ENCODE measurements at regions not wholly inside any gene's neighbourhood (a gene's known extent, or its start where the extent isn't known, plus 50 kb on each side); places are given as distances from the start of the nearest gene placed in this dataset.

DNA sequence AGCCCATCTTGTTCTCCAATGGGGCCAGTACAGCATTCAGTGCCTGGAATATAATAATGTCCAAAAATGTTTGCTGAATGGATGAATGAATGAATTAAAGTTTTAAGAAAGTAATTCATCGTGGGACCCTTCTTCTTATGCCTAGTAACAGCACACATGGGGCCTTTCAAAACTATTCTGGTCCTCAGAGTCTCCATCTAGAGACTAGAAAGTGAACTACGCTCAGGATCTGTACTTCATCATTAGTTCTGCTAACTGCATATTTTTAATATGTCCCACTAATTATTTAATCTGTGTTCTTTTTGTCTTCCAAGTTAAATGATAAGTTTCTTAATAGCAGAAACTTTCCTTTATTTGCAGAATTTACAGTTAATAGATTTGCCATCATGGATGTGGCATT lies 172.5 kb downstream of the SMAD2 start:
- Mint-ChIP-seq H3K9me3 (peaks cover 0 to 13% (median 6%) of the 10 kb centered on the region in 6 donors), H3K36me3 (peaks cover 0 to 7% (median 3%) of the 10 kb centered on the region in 3 donors), H3K27me3 (ENCODE audit: low read depth in 3 of 3) (peaks cover 16 to 20% (median 17%) of the 10 kb centered on the region in 3 donors), H3K27ac (no peak overlapping the region), H3K4me3 (no peak overlapping the region), H3K4me1 (no peaks in the 10 kb centered on the region)
- no peak for DNase-seq

DNA sequence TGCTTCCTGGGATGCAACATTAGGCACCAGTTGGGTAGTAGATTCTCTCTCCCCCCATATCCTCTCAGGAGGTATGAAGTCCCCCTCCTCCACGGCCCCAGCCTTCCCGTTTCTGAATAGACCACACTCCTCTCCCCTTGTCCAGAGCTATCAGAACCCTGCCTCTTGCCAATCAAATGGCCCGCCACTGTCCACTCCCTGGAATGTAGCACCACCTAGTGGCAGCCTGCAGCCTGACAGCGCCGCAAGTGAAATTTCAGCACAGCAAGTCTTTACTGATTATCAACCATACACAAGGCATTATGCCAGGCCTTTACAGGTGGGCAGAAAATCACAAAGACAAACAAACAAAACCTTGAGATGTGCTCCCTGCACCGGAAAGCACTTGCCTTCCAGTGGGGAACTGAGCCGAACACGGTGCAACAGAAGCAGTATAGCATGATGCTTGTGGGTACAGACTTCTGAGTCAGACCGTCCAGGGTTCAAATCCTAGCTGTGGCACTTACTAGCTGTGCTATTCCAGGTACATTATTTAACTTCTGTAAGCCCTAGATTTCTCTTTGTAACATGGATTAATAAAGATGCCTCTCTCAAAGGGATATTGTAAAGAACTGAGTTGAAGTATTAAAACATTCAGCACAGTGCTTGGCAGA lies 174.0 kb downstream of the SMAD2 start:
- Mint-ChIP-seq H3K9me3 (peaks cover 0 to 13% (median 6%) of the 10 kb centered on the region in 6 donors), H3K4me1 (no peaks in the 10 kb centered on the region), H3K36me3 (peaks cover 0 to 7% (median 3%) of the 10 kb centered on the region in 3 donors), H3K27ac (no peak overlapping the region), H3K4me3 (no peak overlapping the region), H3K27me3 (ENCODE audit: low read depth in 3 of 3) (peaks cover 7 to 16% (median 15%) of the 10 kb centered on the region in 3 donors)
- peak; percentile 23 to 33 (median 31) for DNase-seq

DNA sequence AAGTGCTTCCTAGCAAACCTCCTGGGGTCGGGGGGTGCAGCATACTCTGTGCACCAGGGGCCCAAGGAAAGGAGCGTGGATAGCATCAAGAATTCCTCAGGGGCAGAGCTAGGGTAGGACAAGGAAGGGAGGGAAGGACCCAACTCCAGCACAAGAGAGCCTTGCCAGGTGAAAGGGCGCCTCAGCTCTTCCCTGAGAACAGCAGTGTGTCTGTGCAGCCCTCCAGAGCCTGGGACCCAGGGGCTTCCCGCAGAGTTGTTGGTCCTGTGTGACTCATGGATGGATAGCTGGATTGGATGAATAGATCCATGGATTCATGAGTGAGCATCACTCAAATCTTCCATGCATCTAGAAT lies 175.4 kb downstream of the SMAD2 start:
- H3K27me3 Mint-ChIP-seq (ENCODE audit: low read depth in 3 of 3) = peaks cover 7 to 14% (median 9%) of the 10 kb centered on the region in 3 donors

DNA sequence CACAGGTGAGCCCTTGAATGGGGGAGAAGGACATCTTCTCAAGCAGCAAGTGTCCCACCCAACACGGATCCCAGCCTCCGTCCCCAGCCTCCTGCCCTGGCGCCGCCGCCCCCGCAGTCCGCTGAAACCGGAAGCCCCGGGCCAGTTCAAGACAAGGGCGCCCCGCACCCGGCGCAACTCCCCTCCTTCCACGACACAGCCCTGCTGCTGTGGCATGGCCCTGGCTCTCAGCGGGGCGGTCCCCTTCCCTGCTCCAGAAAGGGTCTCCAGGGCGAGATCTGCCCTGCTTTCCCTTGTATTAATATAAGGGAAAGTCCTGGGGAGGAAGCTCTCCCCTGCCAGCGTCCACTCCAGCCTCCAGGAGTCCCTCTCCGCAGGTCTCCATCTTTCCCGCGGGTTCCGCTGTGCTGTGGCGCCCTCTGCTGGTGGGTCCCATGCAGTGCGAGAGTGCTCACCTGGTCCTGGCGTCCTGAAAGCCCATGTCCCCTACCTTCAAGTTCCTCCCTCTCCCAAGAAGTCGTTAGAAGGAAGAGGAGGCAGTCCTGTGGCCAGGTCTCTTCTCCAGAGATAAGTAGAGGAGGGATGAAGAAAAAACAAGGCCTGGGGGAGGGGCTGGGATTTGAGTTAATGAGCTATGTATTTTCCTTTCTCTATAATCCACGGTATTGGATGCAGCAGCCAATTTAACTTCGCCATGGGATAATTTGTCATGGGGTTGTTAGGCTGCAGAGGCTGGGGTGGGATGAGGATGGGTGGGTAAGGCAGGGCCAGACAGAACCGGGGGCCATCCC lies 176.0 kb downstream of the SMAD2 start:
- peaks cover 7 to 14% (median 7%) of the 10 kb centered on the region in 3 donors for H3K27me3 Mint-ChIP-seq (ENCODE audit: low read depth in 3 of 3)
- H3K27ac Mint-ChIP-seq = no peak overlapping the region
- peaks cover 0 to 11% (median 2%) of the 10 kb centered on the region in 6 donors for H3K9me3 Mint-ChIP-seq
- H3K4me1 Mint-ChIP-seq = peaks cover 0 to 5% of the 10 kb centered on the region in 2 donors
- H3K36me3 Mint-ChIP-seq = peaks cover 0 to 3% (median 0%) of the 10 kb centered on the region in 3 donors
- DNase-seq = peak; percentile 15 to 29 (median 19)
- H3K4me3 Mint-ChIP-seq = no peak overlapping the region

More for the DNA sequence above, 175.4 kb downstream of the SMAD2 start:
- H3K4me1 Mint-ChIP-seq = no peaks in the 10 kb centered on the region
- no peak for DNase-seq
- peaks cover 0 to 3% (median 3%) of the 10 kb centered on the region in 3 donors for H3K36me3 Mint-ChIP-seq
- H3K9me3 Mint-ChIP-seq = peaks cover 0 to 11% (median 2%) of the 10 kb centered on the region in 6 donors
- no peak overlapping the region for H3K4me3 Mint-ChIP-seq
- no peak overlapping the region for H3K27ac Mint-ChIP-seq

DNA sequence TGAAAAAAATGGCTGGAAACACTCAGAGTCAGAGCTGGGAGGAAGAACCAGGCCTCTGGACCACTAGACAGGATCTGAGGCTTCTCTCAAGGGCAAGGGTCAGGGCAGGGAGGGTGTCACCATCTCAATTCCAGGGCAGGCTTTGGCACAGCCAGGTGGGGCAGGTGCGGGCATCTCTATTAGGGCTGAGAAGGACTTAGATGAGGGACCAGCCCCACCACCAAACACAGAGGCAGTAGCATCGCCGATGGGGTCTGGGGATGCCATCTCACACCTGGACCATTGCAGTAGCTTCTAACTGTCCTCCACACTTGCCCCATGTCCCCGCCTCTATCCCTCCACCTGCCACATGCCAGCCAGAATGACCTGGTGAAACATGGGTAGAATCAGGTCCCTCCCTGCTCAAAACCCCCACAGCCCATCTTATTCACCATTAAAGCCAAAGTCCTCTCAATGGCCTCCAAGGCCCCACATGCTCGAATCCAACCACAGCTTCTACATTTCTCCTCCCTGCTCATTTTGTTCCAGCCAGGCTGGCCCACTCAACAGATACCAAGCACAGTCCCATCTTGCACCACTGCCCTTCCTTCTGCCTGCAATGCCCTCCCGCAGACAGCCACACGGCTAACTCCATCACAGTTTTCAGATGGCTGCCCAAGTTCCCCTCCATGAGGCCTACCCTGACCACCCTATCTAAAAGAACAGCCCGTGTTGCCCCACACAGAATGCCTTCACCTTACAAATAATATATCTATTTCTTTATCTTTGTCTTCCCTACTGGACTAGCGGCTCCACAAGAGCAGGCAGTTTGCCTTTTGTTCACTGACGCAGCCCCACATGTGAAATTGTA lies 177.4 kb downstream of the SMAD2 start:
- H3K27me3 Mint-ChIP-seq (ENCODE audit: low read depth in 3 of 3) = peaks cover 7 to 12% (median 8%) of the 10 kb centered on the region in 3 donors
- H3K9me3 Mint-ChIP-seq = peaks cover 0 to 2% (median 0%) of the 10 kb centered on the region in 6 donors
- DNase-seq = no peak
- H3K4me3 Mint-ChIP-seq = no peak overlapping the region
- H3K36me3 Mint-ChIP-seq = no peaks in the 10 kb centered on the region
- H3K4me1 Mint-ChIP-seq = peaks cover 0 to 8% of the 10 kb centered on the region in 2 donors
- H3K27ac Mint-ChIP-seq = no peak overlapping the region

DNA sequence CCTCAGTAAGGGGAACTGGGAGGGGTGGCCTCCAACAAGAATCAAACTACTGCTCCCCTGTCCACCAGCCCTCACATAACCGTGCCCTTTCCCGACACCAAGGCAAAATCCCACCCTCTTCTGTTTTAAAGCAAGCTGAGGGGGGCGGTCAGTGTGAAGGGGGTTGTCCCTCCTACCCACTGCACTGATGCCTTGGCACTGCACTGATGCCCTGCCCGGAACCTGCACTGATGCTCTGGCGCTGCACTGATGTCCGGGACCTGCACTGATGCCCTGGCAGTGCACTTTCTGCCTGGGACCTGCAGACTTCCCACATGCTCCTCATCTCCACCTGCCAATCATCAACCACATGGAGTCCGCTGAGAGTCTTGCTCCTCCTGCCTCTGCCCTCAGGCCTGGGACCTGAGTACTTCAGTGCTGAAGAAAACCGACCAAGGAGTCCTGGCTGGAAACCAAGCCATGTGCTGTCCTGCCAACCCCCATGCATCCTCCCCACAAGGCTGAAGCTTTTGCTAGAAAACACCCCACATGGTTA lies 179.5 kb downstream of the SMAD2 start:
- Mint-ChIP-seq H3K4me1 (peaks cover 0 to 8% of the 10 kb centered on the region in 2 donors), H3K9me3 (peaks cover 0 to 2% (median 0%) of the 10 kb centered on the region in 6 donors), H3K27ac (no peak overlapping the region), H3K4me3 (no peak overlapping the region), H3K36me3 (no peaks in the 10 kb centered on the region), H3K27me3 (ENCODE audit: low read depth in 3 of 3) (peaks cover 3 to 11% (median 4%) of the 10 kb centered on the region in 3 donors)
- no peak for DNase-seq

DNA sequence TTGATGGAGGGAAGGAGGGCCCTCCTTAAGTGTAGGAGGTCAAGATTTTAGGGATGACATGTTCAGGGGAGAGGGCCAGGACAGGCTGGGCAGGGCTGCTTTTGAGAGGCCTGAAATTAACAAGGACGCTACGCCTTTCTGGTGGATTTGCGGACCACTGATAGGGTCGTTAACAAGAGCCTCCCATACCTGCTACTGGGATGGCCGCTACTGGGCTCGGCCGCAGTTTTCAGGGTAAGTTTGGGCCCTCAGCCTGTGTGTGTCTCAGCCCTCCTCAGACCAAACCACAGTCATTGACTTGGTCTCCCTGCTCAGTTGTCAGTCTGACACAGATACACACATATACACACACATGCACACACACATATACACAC lies 180.9 kb downstream of the SMAD2 start:
- H3K4me1 Mint-ChIP-seq = peaks cover 0 to 8% of the 10 kb centered on the region in 2 donors
- no peaks in the 10 kb centered on the region for H3K36me3 Mint-ChIP-seq
- peaks cover 3 to 9% (median 8%) of the 10 kb centered on the region in 3 donors for H3K27me3 Mint-ChIP-seq (ENCODE audit: low read depth in 3 of 3)
- peaks cover 0 to 2% (median 0%) of the 10 kb centered on the region in 6 donors for H3K9me3 Mint-ChIP-seq
- no peak overlapping the region for H3K27ac Mint-ChIP-seq
- H3K4me3 Mint-ChIP-seq = peak overlapping the region in 2 of 5 donors; percentile 8 to 26
- no peak for DNase-seq

DNA sequence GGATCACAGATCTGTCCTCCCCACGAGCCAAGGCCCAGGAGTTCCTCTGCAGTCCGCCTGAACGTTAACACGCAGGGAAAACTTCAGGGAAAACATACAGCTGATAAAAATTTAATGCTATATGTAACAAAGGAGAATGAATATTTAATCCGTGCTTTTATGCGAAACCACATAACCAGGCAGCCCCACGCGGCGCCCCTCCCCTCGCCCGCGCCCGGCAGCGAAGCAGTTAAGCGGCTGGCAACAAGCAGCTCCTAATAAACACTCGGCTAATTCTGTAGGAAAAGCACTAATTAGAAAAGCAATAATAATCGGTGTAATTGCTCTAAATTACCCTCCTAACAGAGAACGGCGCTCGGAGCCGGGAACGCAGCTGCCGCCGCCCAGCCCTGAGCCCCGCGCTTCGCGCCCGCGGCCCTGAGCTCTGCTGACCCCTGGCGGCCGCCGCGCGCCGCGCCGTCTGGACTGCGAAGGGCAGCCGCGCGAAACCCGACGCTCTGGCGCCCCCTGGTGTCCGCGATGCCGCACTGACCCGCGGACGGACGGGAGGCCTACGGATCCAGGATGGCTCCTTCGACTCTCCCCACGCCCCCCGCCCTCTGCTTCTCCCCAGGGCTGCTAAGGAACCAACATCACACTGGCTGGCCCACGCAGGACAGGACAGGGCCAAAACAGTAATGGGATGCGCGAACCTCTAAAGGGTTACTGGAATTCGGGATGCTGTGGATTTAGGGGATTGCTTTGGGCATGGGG lies 181.4 kb downstream of the SMAD2 start:
- Mint-ChIP-seq H3K27ac (no peak overlapping the region), H3K27me3 (ENCODE audit: low read depth in 3 of 3) (peaks cover 3 to 9% (median 8%) of the 10 kb centered on the region in 3 donors), H3K4me1 (peaks cover 0 to 8% of the 10 kb centered on the region in 2 donors)

DNA sequence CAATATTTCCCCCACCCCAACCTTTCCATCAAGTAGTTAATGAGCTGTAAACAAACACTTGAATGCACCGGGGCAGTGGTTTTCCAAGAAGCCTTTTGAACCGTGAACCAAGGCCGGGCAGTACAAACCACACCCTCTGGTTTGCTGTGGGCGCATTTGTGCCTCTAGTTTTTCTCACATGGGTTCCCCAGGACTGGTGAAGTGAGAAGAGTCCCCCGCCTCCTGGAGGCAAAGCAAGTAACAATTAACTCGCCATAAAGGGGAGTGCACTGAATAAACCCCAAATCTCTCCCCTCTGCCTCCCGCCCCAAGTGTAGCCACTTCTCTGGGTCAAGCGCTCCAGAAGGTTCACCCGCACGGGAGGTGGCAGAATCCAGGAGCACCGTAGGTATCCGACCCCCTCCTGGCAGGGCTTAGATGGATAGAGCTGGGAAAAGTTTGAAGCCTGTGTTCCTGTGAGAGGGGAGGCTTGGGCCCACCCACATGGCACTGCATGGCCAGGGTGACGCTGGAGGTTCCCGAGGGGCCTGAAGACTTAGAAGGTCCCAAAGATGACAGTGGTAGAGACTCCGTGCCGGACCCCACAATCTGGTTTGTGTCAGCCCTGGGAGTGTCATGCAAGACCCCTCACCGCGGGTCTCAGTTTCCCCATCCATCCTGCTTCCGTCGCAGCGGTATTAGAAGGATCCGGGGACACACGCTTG lies 182.2 kb downstream of the SMAD2 start:
- Mint-ChIP-seq H3K9me3 (no peaks in the 10 kb centered on the region), H3K27me3 (ENCODE audit: low read depth in 3 of 3) (peaks cover 3 to 9% (median 8%) of the 10 kb centered on the region in 3 donors), H3K4me1 (peaks cover 0 to 8% of the 10 kb centered on the region in 2 donors), H3K36me3 (no peaks in the 10 kb centered on the region), H3K4me3 (peak overlapping the region in 4 of 5 donors; percentile 10 to 33 (median 16)), H3K27ac (no peak overlapping the region)
- DNase-seq = no peak

More for the DNA sequence above, 181.4 kb downstream of the SMAD2 start:
- H3K9me3 Mint-ChIP-seq = peaks cover 0 to 2% (median 0%) of the 10 kb centered on the region in 6 donors
- peak; percentile 80 to 83 (median 82) for DNase-seq
- peak overlapping the region in 3 of 5 donors; percentile 10 to 41 (median 33) for H3K4me3 Mint-ChIP-seq
- H3K36me3 Mint-ChIP-seq = no peaks in the 10 kb centered on the region

DNA sequence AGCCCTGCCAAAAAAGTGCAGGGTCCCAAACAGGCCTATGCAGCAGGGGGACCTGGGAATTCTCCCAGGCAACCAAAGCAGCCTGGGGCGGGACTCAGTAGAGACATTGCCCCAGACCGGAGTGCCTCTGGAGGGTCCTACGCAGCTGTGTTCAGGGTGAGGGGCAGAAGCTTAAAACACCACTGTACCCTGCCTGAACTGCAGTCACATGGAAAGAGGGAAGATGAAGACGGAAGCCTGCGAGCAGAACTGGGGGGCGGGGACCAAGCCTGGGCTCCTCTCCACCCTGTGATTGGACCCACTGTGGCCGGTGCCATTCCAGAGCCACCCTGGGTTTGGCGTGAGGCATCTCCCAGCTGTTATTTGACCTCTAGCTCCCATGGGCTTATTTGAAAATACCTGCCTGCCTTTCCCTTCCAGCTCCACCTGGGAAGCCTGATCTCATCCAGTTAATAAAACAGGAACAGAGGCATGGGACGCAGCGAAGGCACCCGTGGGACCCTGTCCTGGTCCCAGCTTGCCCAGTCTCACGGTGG lies 183.1 kb downstream of the SMAD2 start:
- Mint-ChIP-seq H3K36me3 (no peaks in the 10 kb centered on the region), H3K4me1 (peaks cover 0 to 8% of the 10 kb centered on the region in 2 donors), H3K27me3 (ENCODE audit: low read depth in 3 of 3) (peaks cover 3 to 9% (median 8%) of the 10 kb centered on the region in 3 donors), H3K27ac (no peak overlapping the region), H3K4me3 (no peak overlapping the region), H3K9me3 (no peaks in the 10 kb centered on the region)
- no peak for DNase-seq

DNA sequence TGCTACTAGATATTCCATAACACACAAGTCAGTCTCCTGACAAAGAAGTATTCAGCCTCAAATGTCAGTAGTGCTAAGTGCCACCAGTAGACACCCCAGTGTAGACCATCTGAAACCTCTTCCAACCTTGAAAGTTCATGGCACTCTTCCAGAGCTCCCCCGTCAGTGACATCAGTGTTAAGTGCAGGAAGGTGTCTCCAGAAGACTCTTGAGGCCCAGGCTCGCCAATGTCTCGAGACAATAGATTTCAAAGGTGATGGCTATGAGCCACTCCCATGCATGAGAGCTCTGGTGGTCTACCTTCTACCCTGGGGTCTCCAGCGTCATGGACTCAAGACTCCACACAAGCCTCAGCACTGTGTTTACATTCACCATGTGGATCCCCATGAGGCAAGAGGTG lies 183.8 kb downstream of the SMAD2 start:
- Mint-ChIP-seq H3K36me3 (no peaks in the 10 kb centered on the region), H3K9me3 (no peaks in the 10 kb centered on the region), H3K27ac (no peak overlapping the region), H3K27me3 (ENCODE audit: low read depth in 3 of 3) (peaks cover 3 to 9% (median 8%) of the 10 kb centered on the region in 3 donors), H3K4me1 (peaks cover 0 to 8% of the 10 kb centered on the region in 2 donors), H3K4me3 (no peak overlapping the region)
- no peak for DNase-seq

DNA sequence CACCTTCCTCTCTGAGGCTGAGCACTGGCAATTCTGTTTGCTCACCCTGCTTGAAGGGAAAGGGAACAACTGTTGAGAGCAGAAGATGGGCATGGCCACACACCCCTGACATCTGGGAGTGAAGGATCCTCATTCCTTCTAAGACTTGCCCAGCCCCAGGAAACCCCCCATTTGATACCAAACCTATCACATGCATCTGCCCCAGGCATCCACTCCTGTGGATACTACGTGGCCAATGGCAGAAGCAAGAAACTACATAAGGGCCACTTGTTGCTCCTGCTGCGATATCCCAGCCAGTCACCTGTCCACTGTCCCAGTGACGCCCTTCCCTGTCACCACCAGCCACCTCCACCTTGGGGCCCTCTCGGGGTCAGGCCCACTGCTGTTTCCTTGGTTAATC lies 185.2 kb downstream of the SMAD2 start:
- no peaks in the 10 kb centered on the region for H3K9me3 Mint-ChIP-seq
- DNase-seq = no peak
- no peak overlapping the region for H3K27ac Mint-ChIP-seq
- no peak overlapping the region for H3K4me3 Mint-ChIP-seq
- H3K36me3 Mint-ChIP-seq = no peaks in the 10 kb centered on the region
- peaks cover 0 to 9% (median 3%) of the 10 kb centered on the region in 3 donors for H3K27me3 Mint-ChIP-seq (ENCODE audit: low read depth in 3 of 3)
- H3K4me1 Mint-ChIP-seq = peaks cover 0 to 8% of the 10 kb centered on the region in 2 donors
